GM23338 (cell line): ENCODE measurements at regions not wholly inside any gene's neighbourhood (a gene's known extent, or its start where the extent isn't known, plus 50 kb on each side); places are given as distances from the start of the nearest gene placed in this dataset. TPM values are rescaled to one million over a fixed set of nuclear protein-coding genes. Genes with fewer than 3 reads are reported as not detected.

Experiments
- ATAC-seq: fragments of 200-7000 bp; cut with Tn5 transposase; 3 replicates; pipeline ENCODE4 v1.9.1; 2020
- DNase-seq: peaks from one replicate; pipeline ENCODE4 v3.0.0-alpha.2; 2015; ENCODE audit warnings: low spot score
- H2AFZ ChIP-seq: fragments of 200-600 bp; sonication (generic); 2 replicates; pipeline ENCODE4 v1.8.0; 2016; ENCODE audit warnings: antibody characterized with exemption, mild to moderate bottlenecking, moderate library complexity
- H3F3A ChIP-seq: fragments of 200-600 bp; sonication (generic); replicated peaks from 2 replicates; pipeline ENCODE4 v1.8.0; 2017; ENCODE audit warnings: antibody characterized with exemption, mixed run types, low read depth
- H3K27ac ChIP-seq: fragments of 200-600 bp; sonication (generic); 2 replicates; pipeline ENCODE4 v1.6.1; 2016; ENCODE audit warnings: low read depth
- H3K27me3 ChIP-seq: fragments of 200-600 bp; sonication (generic); 2 replicates; pipeline ENCODE4 v1.8.0; 2016; ENCODE audit warnings: mild to moderate bottlenecking, mixed run types, moderate library complexity; ENCODE audit not compliant: insufficient read depth
- H3K36me3 ChIP-seq: fragments of 200-600 bp; sonication (generic); 2 replicates; pipeline ENCODE4 v1.8.0; 2016; ENCODE audit warnings: mild to moderate bottlenecking; ENCODE audit not compliant: insufficient read depth
- H3K4me1 ChIP-seq: fragments of 200-600 bp; sonication (generic); 2 replicates; pipeline ENCODE4 v1.8.0; 2016; ENCODE audit warnings: mild to moderate bottlenecking, moderate library complexity; ENCODE audit not compliant: insufficient read depth
- H3K4me2 ChIP-seq: fragments of 200-600 bp; sonication (generic); 2 replicates; pipeline ENCODE4 v1.7.1; 2017; ENCODE audit warnings: mixed run types
- H3K4me3 ChIP-seq: fragments of 200-600 bp; sonication (generic); 2 replicates; pipeline ENCODE4 v1.6.1; 2016; ENCODE audit warnings: mixed run types
- H3K79me2 ChIP-seq: fragments of 200-600 bp; sonication (generic); replicated peaks from 2 replicates; pipeline ENCODE4 v1.8.0; 2017; ENCODE audit warnings: mild to moderate bottlenecking; ENCODE audit not compliant: insufficient read depth
- H3K9me2 ChIP-seq: fragments of 200-600 bp; sonication (generic); 2 replicates; pipeline ENCODE4 v1.8.0; 2017; ENCODE audit not compliant: insufficient read depth
- H4K20me1 ChIP-seq: fragments of 200-600 bp; sonication (generic); replicated peaks from 2 replicates; pipeline ENCODE4 v1.8.0; 2017; ENCODE audit warnings: mild to moderate bottlenecking; ENCODE audit not compliant: insufficient read depth
- H3K27ac Mint-ChIP-seq: 2 replicates; pipeline ENCODE4 v1.8.0; 2020; ENCODE audit warnings: inconsistent platforms, mild to moderate bottlenecking, moderate library complexity, mixed read lengths
- H3K27me3 Mint-ChIP-seq: 3 replicates; pipeline ENCODE4 v1.8.0; 2022; ENCODE audit warnings: low read depth, mild to moderate bottlenecking, moderate library complexity, mixed read lengths, inconsistent platforms; ENCODE audit not compliant: insufficient read depth, poor library complexity
- H3K36me3 Mint-ChIP-seq: 3 replicates; pipeline ENCODE4 v1.8.0; 2021; ENCODE audit warnings: low read depth, mild to moderate bottlenecking, inconsistent platforms, moderate library complexity, mixed read lengths
- H3K4me1 Mint-ChIP-seq: 3 replicates; pipeline ENCODE4 v1.8.0; 2020; ENCODE audit warnings: mild to moderate bottlenecking, inconsistent platforms, mixed read lengths
- H3K4me3 Mint-ChIP-seq: 3 replicates; pipeline ENCODE4 v1.8.0; 2021; ENCODE audit warnings: moderate library complexity, mild to moderate bottlenecking, inconsistent platforms, mixed read lengths
- H3K9me3 Mint-ChIP-seq: 3 replicates; pipeline ENCODE4 v1.8.0; 2020; ENCODE audit warnings: moderate library complexity, mild to moderate bottlenecking, inconsistent platforms, mixed read lengths
- CREB1 ChIP-seq: fragments of 250-450 bp; sonication (Bioruptor Pico); IDR thresholded peaks from 2 replicates; pipeline ENCODE4 v1.5.0; 2020; ENCODE audit warnings: low read depth, mild to moderate bottlenecking, moderate library complexity
- EZH2phosphoT487 ChIP-seq: fragments of 200-600 bp; sonication (generic); IDR thresholded peaks from one replicate; pipeline ENCODE4 v1.8.1; 2018; ENCODE audit warnings: antibody characterized with exemption; ENCODE audit not compliant: unreplicated experiment
- JUNB ChIP-seq: IDR thresholded peaks from one replicate; pipeline ENCODE4 v1.6.1; 2016; ENCODE audit warnings: antibody characterized with exemption; ENCODE audit not compliant: unreplicated experiment
- NANOG ChIP-seq: IDR thresholded peaks from 2 replicates; pipeline ENCODE4 v1.6.1; 2016; ENCODE audit warnings: antibody characterized with exemption, borderline replicate concordance
- STAT1 ChIP-seq: IDR thresholded peaks from one replicate; pipeline ENCODE4 v1.6.1; 2016; ENCODE audit warnings: antibody characterized with exemption; ENCODE audit not compliant: unreplicated experiment
- ZNF114 ChIP-seq: fragments of 250-450 bp; sonication (Bioruptor Pico); IDR thresholded peaks from 2 replicates; pipeline ENCODE4 v1.5.0; 2020; ENCODE audit warnings: mild to moderate bottlenecking, moderate library complexity
- small RNA-seq: library from RNA; depleted of rRNA; stranded (forward); fragments of <200 nt; gene quantifications from one replicate; pipeline ENCODE3, GENCODE V24; 2014; ENCODE audit warnings: low replicate concordance
- TF ChIP-seq, protein P1 (sequence below): IDR thresholded peaks from 2 replicates; pipeline ENCODE4 v1.6.1; 2016; ENCODE audit warnings: antibody characterized with exemption
- TF ChIP-seq, protein P2 (sequence below), 2 experiments: fragments of 200-600 bp in 1 of 2; sonication (generic) in 1 of 2; conservative IDR thresholded peaks; 2 replicates each; pipeline versions ENCODE4 v1.5.1 to v1.6.1; 2016 to 2017; ENCODE audit warnings: antibody characterized with exemption in 2 of 2, low read depth in 2 of 2, mild to moderate bottlenecking in 2 of 2, moderate library complexity in 1 of 2
- TF ChIP-seq, protein P3 (sequence below): IDR thresholded peaks from one replicate; pipeline ENCODE4 v1.6.1; 2018; ENCODE audit warnings: antibody characterized with exemption; ENCODE audit not compliant: unreplicated experiment

DNA sequence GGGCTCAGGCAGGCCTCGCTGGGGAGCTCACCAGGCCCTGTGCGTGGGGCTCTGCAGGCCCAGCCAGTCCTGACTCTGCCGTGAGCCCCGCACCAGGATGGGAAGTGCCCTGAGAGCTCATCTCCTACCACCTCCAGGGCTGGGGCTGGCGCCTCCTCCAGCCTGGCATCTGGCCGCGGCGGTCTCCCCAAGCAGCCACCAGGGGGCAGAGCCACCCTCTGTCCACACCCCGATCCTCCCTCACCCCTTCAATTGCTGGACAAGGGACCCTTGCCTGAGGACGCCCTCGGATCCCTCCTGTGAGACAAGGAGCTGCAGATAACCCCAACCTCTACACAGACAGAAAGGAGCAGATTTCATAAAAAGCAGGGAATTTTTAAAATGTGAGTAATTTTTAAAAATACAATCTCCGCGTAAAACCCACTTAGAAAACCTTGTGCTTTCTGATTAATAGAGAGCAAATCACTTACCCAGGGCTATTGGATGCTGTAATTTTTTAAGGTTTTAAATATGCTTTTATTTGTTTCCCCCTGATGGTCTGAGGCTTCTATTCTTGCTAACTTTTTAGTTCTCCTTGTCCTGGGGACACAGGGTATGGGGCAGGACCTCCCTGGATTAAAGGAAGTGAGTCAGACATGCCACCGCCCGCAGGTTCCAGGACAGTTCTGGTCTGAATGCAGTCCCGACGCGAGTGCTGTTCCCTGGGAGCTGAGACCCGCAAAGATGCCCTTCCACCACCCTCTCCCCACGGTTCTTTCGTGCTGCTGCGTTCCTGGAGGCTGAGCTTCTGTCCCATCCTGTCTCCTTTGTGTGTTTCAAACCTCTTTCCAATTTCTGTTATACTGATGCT lies 52.3 kb upstream of the CHRNA7 start:
- Histone ChIP-seq H3F3A (no peaks in the 10 kb centered on the region), H3K4me2 (peak overlapping the region; percentile 62), H3K27me3 (peaks cover 5% of the 10 kb centered on the region; the same call in 1 of the 2 replicates), H3K4me3 (peak overlapping the region; percentile 37; the same call in 1 of the 2 replicates), H3K79me2 (no peaks in the 10 kb centered on the region), H4K20me1 (no peaks in the 10 kb centered on the region), H3K36me3 (no peaks in the 10 kb centered on the region), H2AFZ (peak overlapping the region; percentile 87), H3K9me2 (no peaks in the 10 kb centered on the region), H3K27ac (no peak overlapping the region), H3K4me1 (0 out of 2 replicates have a peak, but pooled peaks cover 4% of the 10 kb centered on the region)
- Mint-ChIP-seq H3K4me1 (peaks cover 18% of the 10 kb centered on the region), H3K9me3 (no peaks in the 10 kb centered on the region; the same call in 2 of the 3 replicates), H3K27ac (no peak overlapping the region), H3K36me3 (no peaks in the 10 kb centered on the region), H3K4me3 (peak overlapping the region; percentile 36; the same call in 2 of the 3 replicates), H3K27me3 (peaks cover 32% of the 10 kb centered on the region)
- DNase-seq (peak; percentile 87), ATAC-seq (peak; percentile 83)
- TF ChIP-seq CREB1 (CRISPR knock-in tag) (no peak), EZH2phosphoT487 (no peak), ZNF114 (CRISPR knock-in tag) (no peak), NANOG (no peak), STAT1 (no peak), JUNB (no peak)
- TF ChIP-seq, protein P1, sequence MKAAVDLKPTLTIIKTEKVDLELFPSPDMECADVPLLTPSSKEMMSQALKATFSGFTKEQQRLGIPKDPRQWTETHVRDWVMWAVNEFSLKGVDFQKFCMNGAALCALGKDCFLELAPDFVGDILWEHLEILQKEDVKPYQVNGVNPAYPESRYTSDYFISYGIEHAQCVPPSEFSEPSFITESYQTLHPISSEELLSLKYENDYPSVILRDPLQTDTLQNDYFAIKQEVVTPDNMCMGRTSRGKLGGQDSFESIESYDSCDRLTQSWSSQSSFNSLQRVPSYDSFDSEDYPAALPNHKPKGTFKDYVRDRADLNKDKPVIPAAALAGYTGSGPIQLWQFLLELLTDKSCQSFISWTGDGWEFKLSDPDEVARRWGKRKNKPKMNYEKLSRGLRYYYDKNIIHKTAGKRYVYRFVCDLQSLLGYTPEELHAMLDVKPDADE = no peak
- TF ChIP-seq, protein P2, sequence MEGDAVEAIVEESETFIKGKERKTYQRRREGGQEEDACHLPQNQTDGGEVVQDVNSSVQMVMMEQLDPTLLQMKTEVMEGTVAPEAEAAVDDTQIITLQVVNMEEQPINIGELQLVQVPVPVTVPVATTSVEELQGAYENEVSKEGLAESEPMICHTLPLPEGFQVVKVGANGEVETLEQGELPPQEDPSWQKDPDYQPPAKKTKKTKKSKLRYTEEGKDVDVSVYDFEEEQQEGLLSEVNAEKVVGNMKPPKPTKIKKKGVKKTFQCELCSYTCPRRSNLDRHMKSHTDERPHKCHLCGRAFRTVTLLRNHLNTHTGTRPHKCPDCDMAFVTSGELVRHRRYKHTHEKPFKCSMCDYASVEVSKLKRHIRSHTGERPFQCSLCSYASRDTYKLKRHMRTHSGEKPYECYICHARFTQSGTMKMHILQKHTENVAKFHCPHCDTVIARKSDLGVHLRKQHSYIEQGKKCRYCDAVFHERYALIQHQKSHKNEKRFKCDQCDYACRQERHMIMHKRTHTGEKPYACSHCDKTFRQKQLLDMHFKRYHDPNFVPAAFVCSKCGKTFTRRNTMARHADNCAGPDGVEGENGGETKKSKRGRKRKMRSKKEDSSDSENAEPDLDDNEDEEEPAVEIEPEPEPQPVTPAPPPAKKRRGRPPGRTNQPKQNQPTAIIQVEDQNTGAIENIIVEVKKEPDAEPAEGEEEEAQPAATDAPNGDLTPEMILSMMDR (conservative IDR thresholded peaks at IDR 0.05; ENCODE audit: low read depth in 2 of 2) = peak; percentile 80 to 94
- TF ChIP-seq, protein P3, sequence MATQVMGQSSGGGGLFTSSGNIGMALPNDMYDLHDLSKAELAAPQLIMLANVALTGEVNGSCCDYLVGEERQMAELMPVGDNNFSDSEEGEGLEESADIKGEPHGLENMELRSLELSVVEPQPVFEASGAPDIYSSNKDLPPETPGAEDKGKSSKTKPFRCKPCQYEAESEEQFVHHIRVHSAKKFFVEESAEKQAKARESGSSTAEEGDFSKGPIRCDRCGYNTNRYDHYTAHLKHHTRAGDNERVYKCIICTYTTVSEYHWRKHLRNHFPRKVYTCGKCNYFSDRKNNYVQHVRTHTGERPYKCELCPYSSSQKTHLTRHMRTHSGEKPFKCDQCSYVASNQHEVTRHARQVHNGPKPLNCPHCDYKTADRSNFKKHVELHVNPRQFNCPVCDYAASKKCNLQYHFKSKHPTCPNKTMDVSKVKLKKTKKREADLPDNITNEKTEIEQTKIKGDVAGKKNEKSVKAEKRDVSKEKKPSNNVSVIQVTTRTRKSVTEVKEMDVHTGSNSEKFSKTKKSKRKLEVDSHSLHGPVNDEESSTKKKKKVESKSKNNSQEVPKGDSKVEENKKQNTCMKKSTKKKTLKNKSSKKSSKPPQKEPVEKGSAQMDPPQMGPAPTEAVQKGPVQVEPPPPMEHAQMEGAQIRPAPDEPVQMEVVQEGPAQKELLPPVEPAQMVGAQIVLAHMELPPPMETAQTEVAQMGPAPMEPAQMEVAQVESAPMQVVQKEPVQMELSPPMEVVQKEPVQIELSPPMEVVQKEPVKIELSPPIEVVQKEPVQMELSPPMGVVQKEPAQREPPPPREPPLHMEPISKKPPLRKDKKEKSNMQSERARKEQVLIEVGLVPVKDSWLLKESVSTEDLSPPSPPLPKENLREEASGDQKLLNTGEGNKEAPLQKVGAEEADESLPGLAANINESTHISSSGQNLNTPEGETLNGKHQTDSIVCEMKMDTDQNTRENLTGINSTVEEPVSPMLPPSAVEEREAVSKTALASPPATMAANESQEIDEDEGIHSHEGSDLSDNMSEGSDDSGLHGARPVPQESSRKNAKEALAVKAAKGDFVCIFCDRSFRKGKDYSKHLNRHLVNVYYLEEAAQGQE = no peak

Small RNA genes in the stretch of these regions (small RNA-seq; reads per million reads assigned to genes)
- gene AC026951.2 = not detected
- gene RF00425 = not detected
